Epithelial cell of proximal tubule (primary cell): ENCODE measurements at regions not wholly inside any gene's neighbourhood (a gene's known extent, or its start where the extent isn't known, plus 50 kb on each side); places are given as distances from the start of the nearest gene placed in this dataset.

Source experiments
- DNase-seq: peaks from one replicate; pipeline ENCODE4 v3.0.0-alpha.2; 2011; ENCODE audit warnings: low read depth
- H3K4me3 ChIP-seq: 2 replicates; pipeline ENCODE4 v1.5.1; 2011; ENCODE audit warnings: low read depth, mild to moderate bottlenecking, low read length
- CTCF ChIP-seq: conservative IDR thresholded peaks from 2 replicates; pipeline ENCODE4 v1.5.1; 2012; ENCODE audit warnings: low read depth, mild to moderate bottlenecking, low read length

- DNase-seq: no peak
- no peak for TF ChIP-seq CTCF
- no peak overlapping the region for H3K4me3 ChIP-seq
These were observed 178.9 kb downstream of the SREK1 start for GRCh38 chr5:66322786-66323528.

- DNase-seq: no peak
- no peak for TF ChIP-seq CTCF
- no peak overlapping the region for H3K4me3 ChIP-seq
These were observed 179.4 kb downstream of the SREK1 start for GRCh38 chr5:66323529-66323895.

GRCh38 chr5:66324357-66324756 lies 180.3 kb downstream of the SREK1 start:
- no peak for DNase-seq
- TF ChIP-seq CTCF: no peak
- no peak overlapping the region for H3K4me3 ChIP-seq

- no peak for TF ChIP-seq CTCF
- H3K4me3 ChIP-seq: no peak overlapping the region
- DNase-seq: no peak
These were observed 182.2 kb downstream of the SREK1 start for GRCh38 chr5:66326276-66326675.

GRCh38 chr5:66327008-66327407 lies 182.9 kb downstream of the SREK1 start:
- TF ChIP-seq CTCF: no peak
- DNase-seq: no peak
- H3K4me3 ChIP-seq: no peak overlapping the region

GRCh38 chr5:66329078-66329477 lies 185.0 kb downstream of the SREK1 start:
- TF ChIP-seq CTCF: no peak
- no peak for DNase-seq
- no peak overlapping the region for H3K4me3 ChIP-seq

GRCh38 chr5:66333192-66333591 lies 189.1 kb downstream of the SREK1 start:
- no peak for TF ChIP-seq CTCF
- no peak overlapping the region for H3K4me3 ChIP-seq
- no peak for DNase-seq
